ENCODE measurements at regions not wholly inside any gene's neighbourhood (a gene's known extent, or its start where the extent isn't known, plus 50 kb on each side); places are given as distances from the start of the nearest gene placed in this dataset.

- no peak for TF ChIP-seq CTCF (IDR thresholded peaks at IDR 0.05)
These were observed 586.7 kb downstream of the TDRD15 start for GRCh38 chr2:21710496-21710895.

DNA sequence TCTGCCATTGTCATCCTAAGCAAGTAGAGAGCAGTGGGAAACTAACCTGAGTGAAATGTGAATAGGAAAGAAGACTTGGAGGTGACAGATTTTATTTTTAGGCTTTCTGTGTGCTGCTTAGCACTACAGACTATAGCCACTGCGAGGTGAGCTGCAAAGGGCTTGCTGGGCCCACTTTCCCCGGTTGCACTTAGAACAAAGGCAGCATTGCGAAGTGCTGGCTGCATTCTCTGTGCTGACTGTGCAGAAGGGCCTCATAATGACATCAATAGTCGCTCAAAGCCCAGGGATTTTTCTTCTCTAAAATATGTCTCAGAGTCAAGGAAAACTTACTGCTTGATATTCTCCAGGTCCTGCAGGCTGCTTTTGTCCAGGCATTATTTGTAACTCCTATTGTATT, 592.1 kb downstream of the TDRD15 start:
- H3K9me3 ChIP-seq: no peaks in the 10 kb centered on the region
- no peak for TF ChIP-seq CTCF (IDR thresholded peaks at IDR 0.05)
- ATAC-seq (no peak), DNase-seq (peak in 2 of 4 donors; percentile 22 to 32)
- H3K27me3 ChIP-seq: no peaks in the 10 kb centered on the region
- H3K4me1 ChIP-seq: no peaks in the 10 kb centered on the region
- intact Hi-C loops (cut with DNase I): no loop called here
- no peak overlapping the region for H3K4me3 ChIP-seq
- H3K36me3 ChIP-seq: no peaks in the 10 kb centered on the region
- H3K27ac ChIP-seq: no peak overlapping the region

More at GRCh38 chr2:21710496-21710895, 586.7 kb downstream of the TDRD15 start:
- Histone ChIP-seq H3K36me3 (no peaks in the 10 kb centered on the region), H3K9me3 (no peaks in the 10 kb centered on the region), H3K4me3 (no peak overlapping the region), H3K27me3 (no peaks in the 10 kb centered on the region), H3K4me1 (no peaks in the 10 kb centered on the region), H3K27ac (no peak overlapping the region)
- DNase-seq (no peak), ATAC-seq (no peak)
- intact Hi-C loops (cut with DNase I): no loop called here

DNA sequence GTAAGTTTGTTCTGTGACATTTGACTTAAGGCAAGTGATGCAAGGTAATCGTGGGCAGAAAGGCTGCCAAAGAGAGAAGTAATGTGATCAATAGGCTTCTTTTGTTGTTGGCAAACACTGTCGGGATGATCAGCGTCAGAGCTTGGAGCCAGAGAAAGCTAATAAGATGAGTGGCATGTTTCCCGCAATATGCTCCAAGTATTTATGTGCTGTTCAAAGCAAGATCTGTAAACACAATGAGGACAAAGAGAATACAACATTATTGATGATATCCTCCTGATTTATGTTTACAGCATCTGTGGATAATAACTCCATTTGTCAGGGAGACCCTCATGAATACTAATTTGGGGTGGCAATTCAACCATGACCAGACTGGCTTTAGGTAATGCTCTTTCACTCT, 603.3 kb downstream of the TDRD15 start:
- no peak for TF ChIP-seq CTCF (IDR thresholded peaks at IDR 0.05)
- Histone ChIP-seq H3K4me1 (no peaks in the 10 kb centered on the region), H3K9me3 (no peaks in the 10 kb centered on the region), H3K4me3 (no peak overlapping the region), H3K27ac (no peak overlapping the region), H3K36me3 (no peaks in the 10 kb centered on the region), H3K27me3 (no peaks in the 10 kb centered on the region)
- intact Hi-C loops (cut with DNase I): no loop called here
- DNase-seq: no peak
- ATAC-seq: no peak

DNA sequence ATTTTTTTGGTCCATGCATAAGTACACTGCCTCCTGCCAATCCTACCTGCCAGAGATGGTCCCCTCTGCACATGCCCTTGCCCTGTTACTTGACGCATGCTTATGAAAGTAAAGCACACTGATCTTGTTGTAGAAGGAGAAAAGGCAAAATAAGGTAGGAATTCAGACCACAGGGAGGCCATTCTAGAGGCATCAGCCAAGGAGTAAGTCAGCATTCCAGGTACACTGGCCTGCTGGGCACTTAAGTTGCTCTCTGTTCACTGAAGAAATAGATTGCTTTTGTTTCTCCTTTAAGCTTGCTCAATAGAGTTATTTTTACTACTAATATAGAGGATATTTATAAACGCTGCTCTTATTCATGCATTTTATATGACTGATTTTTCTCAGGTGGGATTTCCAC, 604.4 kb downstream of the TDRD15 start:
- intact Hi-C loops (cut with DNase I): no loop called here
- no peak overlapping the region for H3K4me3 ChIP-seq
- no peak for TF ChIP-seq CTCF (IDR thresholded peaks at IDR 0.05)
- DNase-seq: no peak
- H3K4me1 ChIP-seq: no peaks in the 10 kb centered on the region
- H3K27ac ChIP-seq: no peak overlapping the region
- no peak for ATAC-seq
- no peaks in the 10 kb centered on the region for H3K36me3 ChIP-seq
- H3K27me3 ChIP-seq: no peaks in the 10 kb centered on the region
- no peaks in the 10 kb centered on the region for H3K9me3 ChIP-seq

DNA sequence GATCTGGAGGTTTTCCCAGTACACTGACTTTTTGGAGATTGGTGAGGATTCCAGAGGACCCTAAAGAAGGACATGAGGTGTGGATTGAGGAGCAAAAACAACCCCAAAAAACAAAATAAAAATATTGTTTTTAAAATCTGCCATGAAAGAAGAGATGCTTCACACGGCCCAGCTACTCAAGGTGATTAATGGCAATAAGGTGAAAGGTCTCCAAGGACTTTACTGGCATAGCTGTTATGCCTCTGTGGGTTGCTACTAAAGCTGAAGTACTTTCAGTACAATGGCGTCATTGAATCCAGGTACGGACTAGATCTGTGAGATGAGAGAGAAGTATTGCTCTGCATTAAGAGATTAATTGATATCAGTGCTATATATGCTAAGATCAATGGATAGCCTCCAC, 606.4 kb downstream of the TDRD15 start:
- Histone ChIP-seq H3K36me3 (no peaks in the 10 kb centered on the region), H3K4me1 (no peaks in the 10 kb centered on the region), H3K4me3 (no peak overlapping the region), H3K9me3 (no peaks in the 10 kb centered on the region), H3K27ac (no peak overlapping the region), H3K27me3 (no peaks in the 10 kb centered on the region)
- ATAC-seq (no peak), DNase-seq (no peak)
- no peak for TF ChIP-seq CTCF (IDR thresholded peaks at IDR 0.05)
- intact Hi-C loops (cut with DNase I): no loop called here
